Adipose tissue (tissue), 3 donors: ENCODE measurements at regions not wholly inside any gene's neighbourhood (a gene's known extent, or its start where the extent isn't known, plus 50 kb on each side); places are given as distances from the start of the nearest gene placed in this dataset.

ENCODE experiments used
- H3K27ac ChIP-seq: one replicate; pipeline ENCODE4 v1.5.1; 2013; ENCODE audit warnings: low read depth, low read length
- WGBS, 3 donors: extraction: QIAGEN DNeasy Blood & Tissue Kit; methylation state at CpG; one replicate each; pipeline ENCODE4 v1.1.7; 2013; 5-methylcytosine and 5-hydroxymethylcytosine counted together
- donor health status: healthy with polysubstance abuse.
- donor health status: Bipolar disorder and iron deficiency.
- donor health status: healthy.

- WGBS, 3 donors: 84 to 91% (median 91%) methylated on average over 1 of the region's 1 CpG
- no peak overlapping the region for H3K27ac ChIP-seq
Observed at GRCh38 chr21:27021046-27021445, 54.2 kb upstream of the ADAMTS5 start.

GRCh38 chr21:27017246-27017645, 50.4 kb upstream of the ADAMTS5 start:
- WGBS, 3 donors: 86 to 91% (median 88%) methylated on average over 4 of the region's 4 CpGs

More at GRCh38 chr21:27017246-27017645, 50.4 kb upstream of the ADAMTS5 start:
- H3K27ac ChIP-seq: no peak overlapping the region
